ENCODE measurements at regions not wholly inside any gene's neighbourhood (a gene's known extent, or its start where the extent isn't known, plus 50 kb on each side); places are given as distances from the start of the nearest gene placed in this dataset.

DNA sequence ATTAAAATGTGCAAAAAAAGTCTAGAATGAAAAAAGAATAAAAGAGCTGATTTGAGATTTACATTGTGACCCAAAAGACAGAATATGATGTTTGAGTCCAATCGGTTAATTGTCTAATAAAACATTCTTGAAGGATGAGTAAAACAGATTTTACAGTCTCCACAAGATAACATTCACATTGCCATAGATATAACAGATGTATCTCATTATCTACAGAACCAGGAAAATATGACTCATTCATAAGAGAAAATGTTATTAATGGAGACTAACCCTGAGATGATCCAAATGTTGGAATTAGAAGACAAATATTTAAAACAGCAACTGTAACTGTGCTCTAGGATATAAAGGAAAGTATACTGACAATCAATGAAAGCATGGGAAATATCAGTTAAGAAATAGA lies 141.7 kb downstream of the RFX6 start:
- TF ChIP-seq, protein P1, sequence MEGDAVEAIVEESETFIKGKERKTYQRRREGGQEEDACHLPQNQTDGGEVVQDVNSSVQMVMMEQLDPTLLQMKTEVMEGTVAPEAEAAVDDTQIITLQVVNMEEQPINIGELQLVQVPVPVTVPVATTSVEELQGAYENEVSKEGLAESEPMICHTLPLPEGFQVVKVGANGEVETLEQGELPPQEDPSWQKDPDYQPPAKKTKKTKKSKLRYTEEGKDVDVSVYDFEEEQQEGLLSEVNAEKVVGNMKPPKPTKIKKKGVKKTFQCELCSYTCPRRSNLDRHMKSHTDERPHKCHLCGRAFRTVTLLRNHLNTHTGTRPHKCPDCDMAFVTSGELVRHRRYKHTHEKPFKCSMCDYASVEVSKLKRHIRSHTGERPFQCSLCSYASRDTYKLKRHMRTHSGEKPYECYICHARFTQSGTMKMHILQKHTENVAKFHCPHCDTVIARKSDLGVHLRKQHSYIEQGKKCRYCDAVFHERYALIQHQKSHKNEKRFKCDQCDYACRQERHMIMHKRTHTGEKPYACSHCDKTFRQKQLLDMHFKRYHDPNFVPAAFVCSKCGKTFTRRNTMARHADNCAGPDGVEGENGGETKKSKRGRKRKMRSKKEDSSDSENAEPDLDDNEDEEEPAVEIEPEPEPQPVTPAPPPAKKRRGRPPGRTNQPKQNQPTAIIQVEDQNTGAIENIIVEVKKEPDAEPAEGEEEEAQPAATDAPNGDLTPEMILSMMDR (IDR thresholded peaks at IDR 0.05; ENCODE audit: borderline replicate concordance, extremely low read depth, low read length, poor library complexity, severe bottlenecking), result no peak
- TF ChIP-seq EZH2 (IDR thresholded peaks at IDR 0.05; ENCODE audit: borderline replicate concordance, low read depth, low read length, severe bottlenecking), result no peak
- Histone ChIP-seq H3K79me2 (ENCODE audit: insufficient read depth, low read length) (no peaks in the 10 kb centered on the region), H3K9me3 (ENCODE audit: insufficient read depth, low read length, severe bottlenecking) (no peaks in the 10 kb centered on the region), H3K4me2 (ENCODE audit: insufficient read depth, low read length) (no peak overlapping the region), H4K20me1 (ENCODE audit: insufficient read depth, low read length) (no peaks in the 10 kb centered on the region), H3K27me3 (ENCODE audit: insufficient read depth, low read length, poor library complexity) (no peaks in the 10 kb centered on the region), H3K9ac (ENCODE audit: low read depth, low read length) (no peak overlapping the region), H3K4me3 (ENCODE audit: low read depth in 1 of 2, low read length in 2 of 2) (no peak overlapping the region), H3K36me3 (ENCODE audit: insufficient read depth, low read length) (no peaks in the 10 kb centered on the region), H3K4me1 (ENCODE audit: insufficient read depth, low read length) (no peaks in the 10 kb centered on the region), H2AFZ (ENCODE audit: low read depth, low read length) (no peak overlapping the region), H3K27ac (ENCODE audit: low read length) (no peak overlapping the region)
- DNase-seq (no peak), ATAC-seq (ENCODE audit: insufficient read depth, low read depth) (no peak)

DNA sequence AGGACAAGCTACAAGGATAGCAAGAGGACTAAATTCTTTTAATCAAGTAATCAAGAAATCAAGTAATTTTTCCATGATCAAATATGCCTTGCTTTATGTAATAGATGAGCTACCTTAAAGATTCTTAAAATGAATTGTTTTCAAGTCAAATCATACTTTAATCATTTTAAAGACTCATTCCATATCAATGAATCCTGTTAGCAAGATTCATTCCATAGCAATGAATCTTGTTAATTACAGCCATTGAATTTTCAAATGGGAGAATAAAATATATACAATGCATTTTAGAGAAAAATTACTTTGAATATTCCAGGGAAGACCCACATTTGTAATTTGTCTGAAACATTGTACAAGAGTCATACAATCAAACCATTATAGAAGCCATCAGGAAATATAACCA lies 145.7 kb downstream of the RFX6 start:
- H2AFZ ChIP-seq (ENCODE audit: low read depth, low read length), result no peak overlapping the region
- no peak for TF ChIP-seq EZH2 (IDR thresholded peaks at IDR 0.05; ENCODE audit: borderline replicate concordance, low read depth, low read length, severe bottlenecking)
- TF ChIP-seq, protein P1 (IDR thresholded peaks at IDR 0.05; ENCODE audit: borderline replicate concordance, extremely low read depth, low read length, poor library complexity, severe bottlenecking), result no peak

DNA sequence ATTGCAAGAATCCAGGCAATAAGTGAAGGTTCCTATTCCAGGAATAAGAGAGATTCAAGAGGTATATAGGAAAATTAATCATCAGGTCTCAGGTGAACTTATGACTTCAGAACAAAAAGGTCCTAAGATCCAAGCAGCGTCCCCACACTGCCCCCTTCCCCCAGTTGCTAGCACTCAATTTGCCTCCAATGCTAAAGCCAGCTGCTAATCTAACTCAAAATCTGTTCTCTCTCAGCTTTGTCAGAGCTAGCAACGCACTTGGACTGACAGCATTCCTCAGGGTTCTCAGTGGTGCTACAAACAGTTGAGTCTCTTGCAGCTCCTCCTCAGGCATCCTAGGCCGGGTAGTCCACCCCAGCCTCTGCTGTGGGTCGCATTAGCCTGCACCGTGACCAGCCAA lies 148.3 kb downstream of the RFX6 start:
- Histone ChIP-seq H3K27me3 (ENCODE audit: insufficient read depth, low read length, poor library complexity) (no peaks in the 10 kb centered on the region), H2AFZ (ENCODE audit: low read depth, low read length) (no peak overlapping the region), H3K27ac (ENCODE audit: low read length) (no peak overlapping the region), H3K79me2 (ENCODE audit: insufficient read depth, low read length) (no peaks in the 10 kb centered on the region), H3K9me3 (ENCODE audit: insufficient read depth, low read length, severe bottlenecking) (no peaks in the 10 kb centered on the region), H3K9ac (ENCODE audit: low read depth, low read length) (no peak overlapping the region), H3K4me1 (ENCODE audit: insufficient read depth, low read length) (no peaks in the 10 kb centered on the region), H4K20me1 (ENCODE audit: insufficient read depth, low read length) (no peaks in the 10 kb centered on the region), H3K4me2 (ENCODE audit: insufficient read depth, low read length) (no peak overlapping the region), H3K4me3 (ENCODE audit: low read depth in 1 of 2, low read length in 2 of 2) (no peak overlapping the region), H3K36me3 (ENCODE audit: insufficient read depth, low read length) (no peaks in the 10 kb centered on the region)
- ATAC-seq (ENCODE audit: insufficient read depth, low read depth), result no peak
- DNase-seq, result no peak
- no peak for TF ChIP-seq EZH2 (IDR thresholded peaks at IDR 0.05; ENCODE audit: borderline replicate concordance, low read depth, low read length, severe bottlenecking)
- TF ChIP-seq, protein P1 (IDR thresholded peaks at IDR 0.05; ENCODE audit: borderline replicate concordance, extremely low read depth, low read length, poor library complexity, severe bottlenecking), result no peak

More for the DNA sequence above, 145.7 kb downstream of the RFX6 start:
- Histone ChIP-seq H3K9me3 (ENCODE audit: insufficient read depth, low read length, severe bottlenecking) (no peaks in the 10 kb centered on the region), H3K4me3 (ENCODE audit: low read depth in 1 of 2, low read length in 2 of 2) (no peak overlapping the region), H3K27ac (ENCODE audit: low read length) (no peak overlapping the region), H3K36me3 (ENCODE audit: insufficient read depth, low read length) (no peaks in the 10 kb centered on the region), H3K9ac (ENCODE audit: low read depth, low read length) (no peak overlapping the region), H4K20me1 (ENCODE audit: insufficient read depth, low read length) (no peaks in the 10 kb centered on the region), H3K4me2 (ENCODE audit: insufficient read depth, low read length) (no peak overlapping the region), H3K79me2 (ENCODE audit: insufficient read depth, low read length) (no peaks in the 10 kb centered on the region), H3K4me1 (ENCODE audit: insufficient read depth, low read length) (no peaks in the 10 kb centered on the region), H3K27me3 (ENCODE audit: insufficient read depth, low read length, poor library complexity) (no peaks in the 10 kb centered on the region)
- no peak for DNase-seq
- ATAC-seq (ENCODE audit: insufficient read depth, low read depth), result no peak

DNA sequence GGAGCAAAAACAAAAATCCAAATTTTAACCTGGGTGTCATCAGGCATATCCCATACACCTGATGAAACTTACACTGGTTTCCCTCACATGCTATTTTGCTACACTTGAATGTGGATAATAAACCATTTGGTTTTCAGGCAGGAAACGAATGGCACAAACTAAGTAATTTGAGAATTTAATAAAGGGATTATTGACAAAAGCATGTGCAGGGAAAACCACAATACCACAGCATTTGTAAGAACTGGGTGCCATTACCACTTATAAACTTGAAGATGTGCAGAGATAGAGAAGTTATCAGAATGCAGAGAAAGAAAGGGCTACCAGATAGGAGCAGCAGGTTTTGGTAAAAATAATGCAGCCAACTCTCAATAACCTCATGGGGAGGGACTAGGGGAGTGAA lies 151.2 kb downstream of the RFX6 start:
- ATAC-seq (ENCODE audit: insufficient read depth, low read depth), result no peak
- H3K4me2 ChIP-seq (ENCODE audit: insufficient read depth, low read length), result no peak overlapping the region
- H2AFZ ChIP-seq (ENCODE audit: low read depth, low read length), result no peak overlapping the region
- no peaks in the 10 kb centered on the region for H3K9me3 ChIP-seq (ENCODE audit: insufficient read depth, low read length, severe bottlenecking)
- DNase-seq, result no peak
- H3K4me3 ChIP-seq (ENCODE audit: low read depth in 1 of 2, low read length in 2 of 2), result no peak overlapping the region
- H4K20me1 ChIP-seq (ENCODE audit: insufficient read depth, low read length), result no peaks in the 10 kb centered on the region
- H3K27ac ChIP-seq (ENCODE audit: low read length), result no peak overlapping the region
- no peaks in the 10 kb centered on the region for H3K4me1 ChIP-seq (ENCODE audit: insufficient read depth, low read length)
- no peaks in the 10 kb centered on the region for H3K79me2 ChIP-seq (ENCODE audit: insufficient read depth, low read length)
- no peaks in the 10 kb centered on the region for H3K36me3 ChIP-seq (ENCODE audit: insufficient read depth, low read length)
- H3K27me3 ChIP-seq (ENCODE audit: insufficient read depth, low read length, poor library complexity), result no peaks in the 10 kb centered on the region
- TF ChIP-seq EZH2 (IDR thresholded peaks at IDR 0.05; ENCODE audit: borderline replicate concordance, low read depth, low read length, severe bottlenecking), result no peak
- TF ChIP-seq, protein P1 (IDR thresholded peaks at IDR 0.05; ENCODE audit: borderline replicate concordance, extremely low read depth, low read length, poor library complexity, severe bottlenecking), result no peak
- no peak overlapping the region for H3K9ac ChIP-seq (ENCODE audit: low read depth, low read length)
